ENCODE measurements at regions not wholly inside any gene's neighbourhood (a gene's known extent, or its start where the extent isn't known, plus 50 kb on each side); places are given as distances from the start of the nearest gene placed in this dataset.

DNA sequence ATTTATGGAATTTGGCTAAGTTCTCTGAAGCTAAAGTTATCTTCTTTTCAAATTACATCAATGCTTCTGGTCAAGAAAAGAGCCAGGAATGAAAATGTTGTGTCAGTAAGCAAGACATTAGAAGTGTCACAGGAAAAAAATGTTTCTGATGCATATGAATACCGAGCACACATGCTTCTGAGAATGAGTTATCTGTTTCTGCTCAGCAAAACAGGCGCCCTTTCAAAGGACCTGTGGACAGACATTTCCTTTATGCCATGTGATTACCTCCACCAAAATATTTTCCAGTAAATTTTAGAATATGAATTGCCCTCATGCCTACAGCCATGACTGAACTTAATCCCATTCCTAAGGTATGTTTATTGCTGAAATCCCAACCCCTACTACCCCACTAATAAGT lies 55.4 kb upstream of the RNF180 start:
- ATAC-seq (no peak), DNase-seq (no peak)
- intact Hi-C loops (cut with DNase I) = no loop called here

- ATAC-seq = no peak
- intact Hi-C loops (cut with DNase I) = no loop called here
- no peak for DNase-seq
Measured at GRCh38 chr5:64108674-64109073, 57.0 kb upstream of the RNF180 start.

GRCh38 chr5:64100203-64100602 lies 65.4 kb upstream of the RNF180 start:
- no peak for ATAC-seq
- intact Hi-C loops (cut with DNase I) = no loop called here
- DNase-seq = no peak

GRCh38 chr5:64096771-64097170 lies 68.9 kb upstream of the RNF180 start:
- no peak for ATAC-seq
- no peak for DNase-seq
- intact Hi-C loops (cut with DNase I) = no loop called here

- DNase-seq = no peak
- intact Hi-C loops (cut with DNase I) = loop anchor here in 1 of 2 donors (10.0 kb wide), 3 partner anchors 137 to 707 kb away; no protein-coding TSS in a partner anchor
- no peak for ATAC-seq
Measured at GRCh38 chr5:64077589-64077988, 88.1 kb upstream of the RNF180 start.

DNA sequence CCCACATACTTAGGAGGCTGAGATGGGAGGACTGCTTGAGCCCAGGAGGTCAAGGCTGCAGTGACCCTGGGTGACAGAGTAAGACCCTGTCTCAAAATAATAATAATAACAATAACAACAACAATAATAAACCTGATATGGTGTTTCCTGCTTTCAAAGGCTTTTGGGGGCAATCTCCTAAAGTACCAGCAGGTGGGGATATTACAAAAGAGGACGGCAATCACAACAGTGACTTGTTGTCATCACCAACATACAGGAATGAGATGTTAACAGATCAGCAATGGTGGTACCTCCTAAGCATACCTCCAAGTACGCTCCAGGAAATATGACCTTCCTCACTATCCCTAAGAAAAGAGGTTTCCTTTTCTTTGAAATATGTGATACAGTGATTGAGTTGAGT lies 91.1 kb upstream of the RNF180 start:
- DNase-seq (no peak), ATAC-seq (peak in 1 of 2 donors; percentile 45)
- intact Hi-C loops (cut with DNase I) = loop anchor here in 1 of 2 donors (5.0 to 10.0 kb wide), 4 partner anchors 73 to 710 kb away; no protein-coding TSS in a partner anchor

GRCh38 chr5:64069486-64069885 lies 96.2 kb upstream of the RNF180 start:
- intact Hi-C loops (cut with DNase I) = no loop called here
- no peak for ATAC-seq
- no peak for DNase-seq

- no peak for ATAC-seq
- intact Hi-C loops (cut with DNase I) = no loop called here
- DNase-seq = no peak
Measured at GRCh38 chr5:64050296-64050695, 88.1 kb upstream of the HTR1A start.

DNA sequence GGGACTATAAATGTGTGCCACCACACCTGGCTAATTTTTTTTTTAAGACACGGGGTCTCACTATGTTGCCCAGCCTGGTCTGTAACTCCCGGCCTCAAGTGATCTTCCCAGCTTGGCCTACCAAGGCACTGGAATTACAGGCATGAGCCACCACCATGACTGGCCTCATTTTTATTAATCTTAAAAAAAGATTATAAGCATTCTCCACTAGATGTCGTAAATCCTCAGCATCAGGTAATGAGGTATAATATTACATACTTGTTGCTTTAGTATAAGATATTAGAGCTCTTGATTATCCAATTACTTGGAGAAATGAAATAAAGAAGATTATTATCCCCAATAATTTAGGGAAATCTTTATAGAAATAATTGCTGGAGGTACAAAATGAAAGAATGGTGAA lies 78.2 kb upstream of the HTR1A start:
- ATAC-seq (no peak), DNase-seq (no peak)
- intact Hi-C loops (cut with DNase I) = no loop called here

GRCh38 chr5:64026493-64026892 lies 64.2 kb upstream of the HTR1A start:
- ATAC-seq (no peak), DNase-seq (no peak)
- intact Hi-C loops (cut with DNase I) = no loop called here

DNA sequence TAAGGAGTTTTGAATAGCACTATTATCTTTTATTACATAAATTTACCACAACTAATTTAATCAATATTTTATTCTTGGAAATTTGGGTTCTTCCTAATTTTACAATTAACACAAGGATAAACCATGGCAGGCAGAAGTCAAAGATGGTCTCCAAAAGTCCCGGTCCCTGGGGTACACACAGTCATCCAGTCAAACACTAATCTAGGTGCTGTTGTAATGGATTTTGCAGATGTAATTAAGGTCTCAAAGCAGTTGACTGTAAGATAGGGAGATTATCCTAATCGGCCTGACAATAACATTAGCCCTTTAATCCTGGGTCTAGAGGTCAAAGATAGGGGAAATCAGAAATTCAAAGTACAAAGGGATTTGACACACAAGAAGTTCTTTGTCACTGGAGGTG lies 57.5 kb upstream of the HTR1A start:
- ATAC-seq = no peak
- intact Hi-C loops (cut with DNase I) = no loop called here

DNA sequence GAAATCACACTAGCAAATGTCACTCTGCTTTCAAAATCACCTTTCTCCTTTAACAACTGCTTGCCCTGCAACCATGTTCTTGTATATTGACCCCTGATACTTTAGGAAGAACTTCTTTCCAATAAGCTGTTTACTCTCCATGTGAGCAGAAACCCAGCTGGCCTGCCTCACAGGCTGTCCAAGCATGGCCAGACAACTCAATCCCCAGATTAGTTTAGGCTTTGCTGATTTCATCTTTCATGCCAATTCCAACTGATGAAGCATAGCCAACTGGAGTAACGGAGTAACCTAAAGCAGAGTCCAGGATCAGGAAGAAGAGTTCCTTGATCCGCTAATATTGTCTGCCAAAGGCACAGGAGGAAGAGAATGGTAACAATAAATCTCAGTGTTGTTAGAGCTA lies 56.7 kb upstream of the HTR1A start:
- no peak for ATAC-seq
- intact Hi-C loops (cut with DNase I) = no loop called here
- DNase-seq = no peak

More for the DNA sequence above, 57.5 kb upstream of the HTR1A start:
- no peak for DNase-seq

DNA sequence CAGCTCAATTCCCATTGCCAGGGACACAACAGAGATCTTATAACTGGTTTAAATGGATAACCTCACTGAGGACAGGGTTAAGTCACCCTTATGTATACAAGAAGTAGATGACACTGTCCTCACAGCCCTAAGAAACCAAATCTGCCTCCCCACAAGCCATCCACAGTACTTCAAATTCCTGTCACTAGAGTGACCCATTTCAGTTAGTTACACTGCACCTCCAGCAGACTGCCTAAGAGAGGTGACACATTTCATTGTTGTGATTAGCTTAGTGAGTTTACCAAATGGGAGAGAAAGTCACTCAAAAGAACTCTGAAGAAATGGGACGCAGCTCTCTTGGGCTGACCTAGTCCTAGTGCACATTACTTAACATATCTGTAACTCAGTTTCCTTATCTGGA lies 53.6 kb upstream of the HTR1A start:
- ATAC-seq (no peak), DNase-seq (no peak)
- intact Hi-C loops (cut with DNase I) = no loop called here
